A673 (cell line): ENCODE measurements at regions not wholly inside any gene's neighbourhood (a gene's known extent, or its start where the extent isn't known, plus 50 kb on each side); places are given as distances from the start of the nearest gene placed in this dataset.

ENCODE experiments used
- EZH2 ChIP-seq: fragments of 200-600 bp; sonication (generic); IDR thresholded peaks from 2 replicates; pipeline ENCODE4 v1.6.1; 2017; ENCODE audit warnings: borderline replicate concordance, low read depth, mild to moderate bottlenecking, mixed read lengths, antibody characterized with exemption, low read length; ENCODE audit not compliant: poor library complexity, severe bottlenecking
- TF ChIP-seq, protein P1 (sequence below): fragments of 300-800, 200-600 bp; sonication (generic); conservative IDR thresholded peaks from 2 replicates; pipeline ENCODE4 v1.5.1; 2017; ENCODE audit warnings: low read depth, mild to moderate bottlenecking, antibody characterized with exemption, low read length, moderate library complexity, mixed read lengths

DNA sequence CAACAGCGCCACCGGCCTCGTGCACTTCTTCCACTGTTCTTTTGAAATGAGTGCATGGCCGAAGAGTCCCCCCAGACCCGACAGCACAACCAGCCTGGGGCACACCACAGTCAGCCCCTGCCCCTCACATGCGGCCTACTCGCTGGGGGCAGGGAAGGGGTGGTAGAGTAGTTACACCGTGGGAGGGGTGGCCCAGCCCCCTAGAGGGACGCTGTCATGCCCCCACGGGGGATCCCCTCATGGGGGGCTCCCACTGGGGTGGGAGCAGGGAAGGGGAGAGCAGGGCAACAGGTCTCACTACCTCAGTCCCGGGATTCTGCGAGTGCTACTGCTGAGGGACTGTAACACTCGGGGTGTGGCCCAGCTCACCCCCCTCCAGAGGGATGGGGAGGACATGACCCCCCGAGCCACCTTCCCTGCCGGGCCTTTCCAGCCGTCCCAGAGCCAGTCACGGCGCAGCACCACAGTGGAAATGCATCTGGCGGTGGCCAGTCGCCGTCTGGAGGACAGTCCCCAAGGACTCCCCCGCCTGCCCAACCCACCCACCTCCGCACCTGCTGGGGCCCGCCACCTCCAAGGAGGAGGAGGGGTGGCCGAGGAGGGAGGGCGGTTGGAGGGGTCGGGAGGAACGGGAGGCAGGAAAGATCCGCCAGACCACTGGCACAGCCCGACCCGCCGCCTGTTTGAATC, 84.6 kb upstream of the ZNF254 start:
- TF ChIP-seq, protein P1, sequence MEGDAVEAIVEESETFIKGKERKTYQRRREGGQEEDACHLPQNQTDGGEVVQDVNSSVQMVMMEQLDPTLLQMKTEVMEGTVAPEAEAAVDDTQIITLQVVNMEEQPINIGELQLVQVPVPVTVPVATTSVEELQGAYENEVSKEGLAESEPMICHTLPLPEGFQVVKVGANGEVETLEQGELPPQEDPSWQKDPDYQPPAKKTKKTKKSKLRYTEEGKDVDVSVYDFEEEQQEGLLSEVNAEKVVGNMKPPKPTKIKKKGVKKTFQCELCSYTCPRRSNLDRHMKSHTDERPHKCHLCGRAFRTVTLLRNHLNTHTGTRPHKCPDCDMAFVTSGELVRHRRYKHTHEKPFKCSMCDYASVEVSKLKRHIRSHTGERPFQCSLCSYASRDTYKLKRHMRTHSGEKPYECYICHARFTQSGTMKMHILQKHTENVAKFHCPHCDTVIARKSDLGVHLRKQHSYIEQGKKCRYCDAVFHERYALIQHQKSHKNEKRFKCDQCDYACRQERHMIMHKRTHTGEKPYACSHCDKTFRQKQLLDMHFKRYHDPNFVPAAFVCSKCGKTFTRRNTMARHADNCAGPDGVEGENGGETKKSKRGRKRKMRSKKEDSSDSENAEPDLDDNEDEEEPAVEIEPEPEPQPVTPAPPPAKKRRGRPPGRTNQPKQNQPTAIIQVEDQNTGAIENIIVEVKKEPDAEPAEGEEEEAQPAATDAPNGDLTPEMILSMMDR, result no peak
- TF ChIP-seq EZH2, result no peak
